K562 (cell line): ENCODE measurements at regions not wholly inside any gene's neighbourhood (a gene's known extent, or its start where the extent isn't known, plus 50 kb on each side); places are given as distances from the start of the nearest gene placed in this dataset.

Source experiments
- ATAC-seq: fragments of 200-7000 bp; cut with Tn5 transposase; 3 replicates; pipeline ENCODE4 v1.9.1; 2020; ENCODE audit warnings: moderate library complexity
- BruUV-seq: library from RNA; stranded (reverse); fragments of 400-500 nt; replicated peaks from 2 replicates; lab custom pipeline; 2021; lab: Mats Ljungman, UMichigan
- CTCF ChIA-PET: fragments of 300-600 bp; formaldehyde crosslinking; extraction: SDS; loops from one replicate; lab custom pipeline; 2021; ENCODE audit warnings: low intra/inter-chr PET ratio; lab: Yijun Ruan, JAX
- POLR2A ChIA-PET: fragments of 300-600, 350-650 bp; sonication (Branson Sonifier 250); formaldehyde crosslinking; extraction: SDS; loops from one replicate; lab custom pipeline; 2021; ENCODE audit warnings: antibody characterized with exemption, inconsistent platforms; lab: Yijun Ruan, JAX
- DNase-seq, 4 experiments: peaks; one replicate each; pipeline versions ENCODE4 v3.0.0 to v3.0.0-alpha.2; 2011 to 2018; ENCODE audit warnings: low spot score in 3 of 4, mixed read lengths in 3 of 4; ENCODE audit errors: extremely low read depth in 1 of 4
- FAIRE-seq: peaks from 2 replicates; lab custom pipeline; 2011; peaks lifted over from hg19 to GRCh38; lab: Jason Lieb, UNC
- H2AFZ ChIP-seq: 2 replicates; pipeline ENCODE4 v1.6.0; 2011; ENCODE audit warnings: low read depth, low read length, control low read depth, inconsistent platforms
- H3K27ac ChIP-seq: fragments of 200-600 bp; 3 replicates; pipeline ENCODE4 v1.8.0; 2011; ENCODE audit warnings: low read depth, mild to moderate bottlenecking, control low read depth, inconsistent platforms, low read length, moderate library complexity, mixed read lengths; ENCODE audit errors: extremely low read depth
- H3K27me3 ChIP-seq, 2 experiments: fragments of 300-600 bp in 1 of 2; 2 replicates in 1 of 2; 3 replicates in 1 of 2; pipeline versions ENCODE4 v1.6.0 to v1.8.0; 2011; ENCODE audit warnings: inconsistent platforms in 2 of 2, low read length in 2 of 2, mild to moderate bottlenecking in 1 of 2, mixed read lengths in 1 of 2, moderate library complexity in 1 of 2; ENCODE audit not compliant: control insufficient read depth in 2 of 2, insufficient read depth in 2 of 2
- H3K36me3 ChIP-seq: fragments of 300-600 bp; 3 replicates; pipeline ENCODE4 v1.8.0; 2011; ENCODE audit warnings: mild to moderate bottlenecking, low read length, inconsistent platforms; ENCODE audit not compliant: control insufficient read depth, insufficient read depth
- H3K4me1 ChIP-seq, 2 experiments: fragments of 200-600 bp in 1 of 2; replicated peaks in 1 of 2; 2 replicates in 1 of 2; 3 replicates in 1 of 2; pipeline versions ENCODE4 v1.5.1 to v1.8.0; 2011; ENCODE audit warnings: inconsistent platforms in 2 of 2, low read length in 2 of 2, mild to moderate bottlenecking in 1 of 2, mixed read lengths in 1 of 2, moderate library complexity in 1 of 2; ENCODE audit not compliant: control insufficient read depth in 2 of 2, insufficient read depth in 2 of 2
- H3K4me2 ChIP-seq: 2 replicates; pipeline ENCODE4 v1.6.1; 2011; ENCODE audit warnings: low read length, control low read depth, inconsistent platforms, mixed read lengths; ENCODE audit not compliant: insufficient read depth
- H3K4me3 ChIP-seq: fragments of 200-600 bp; sonication (generic), shearing (Covaris generic); 2 replicates; pipeline ENCODE4 v1.5.1; 2016; ENCODE audit warnings: control low read depth, inconsistent platforms
- H3K79me2 ChIP-seq: fragments of 200-600 bp; 3 replicates; pipeline ENCODE4 v1.8.0; 2011; ENCODE audit warnings: low read length, inconsistent platforms; ENCODE audit not compliant: control insufficient read depth, insufficient read depth
- H3K9ac ChIP-seq, 2 experiments: 2 replicates each; pipeline versions ENCODE4 v1.6.0 to v1.6.1; 2011; ENCODE audit warnings: low read depth in 2 of 2, low read length in 2 of 2, control low read depth in 1 of 2, inconsistent platforms in 1 of 2, mild to moderate bottlenecking in 1 of 2, mixed read lengths in 1 of 2; ENCODE audit not compliant: insufficient read depth in 1 of 2
- H3K9me1 ChIP-seq: one replicate; pipeline ENCODE4 v1.6.0; 2011; ENCODE audit warnings: inconsistent platforms, mild to moderate bottlenecking, low read length, moderate library complexity; ENCODE audit not compliant: control insufficient read depth, insufficient read depth
- H3K9me3 ChIP-seq: replicated peaks from 2 replicates; pipeline ENCODE4 v1.5.1; 2011; ENCODE audit warnings: low read depth, low read length, inconsistent platforms; ENCODE audit not compliant: control insufficient read depth, insufficient read depth
- H4K20me1 ChIP-seq: replicated peaks from 2 replicates; pipeline ENCODE4 v1.6.1; 2011; ENCODE audit warnings: low read length, inconsistent platforms, mixed read lengths; ENCODE audit not compliant: control insufficient read depth, insufficient read depth
- BRD4 ChIP-seq: fragments of 200-600 bp; sonication (generic); IDR thresholded peaks from 2 replicates; pipeline ENCODE4 v1.6.1; 2017; ENCODE audit warnings: inconsistent platforms
- CSDE1 ChIP-seq, 2 experiments: fragments of 450-650 bp; IDR thresholded peaks; 2 replicates each; pipeline ENCODE4 v1.6.1; 2016; ENCODE audit warnings: mild to moderate bottlenecking in 1 of 2
- SNAPC5 ChIP-seq: fragments of 250-450 bp; sonication (Bioruptor Pico); IDR thresholded peaks from 2 replicates; pipeline ENCODE4 v1.8.0; 2021; ENCODE audit warnings: moderate library complexity, mild to moderate bottlenecking, inconsistent platforms
- XRCC3 ChIP-seq: fragments of 450-650 bp; IDR thresholded peaks from 2 replicates; pipeline ENCODE4 v1.6.1; 2017; ENCODE audit warnings: mild to moderate bottlenecking, moderate library complexity
- ZNF511 ChIP-seq: sonication (generic); formaldehyde crosslinking; IDR thresholded peaks from 2 replicates; pipeline ENCODE4 v1.8.0; 2022; ENCODE audit warnings: mild to moderate bottlenecking, missing genetic modification reagents
- WGBS: fragments of 100-300 bp; shearing (Covaris generic); methylation state at CpG from one replicate; pipeline ENCODE4 v1.1.6; 2016; ENCODE audit warnings: low coverage, mixed read lengths; ENCODE audit not compliant: insufficient coverage; ENCODE audit errors: missing lambda C conversion rate; 5-methylcytosine and 5-hydroxymethylcytosine counted together
- in situ Hi-C: fragments of 300-500 bp; cut with MboI; formaldehyde crosslinking; loops from 4 replicates; pipeline ENCODE4 v1.15.0; 2018; ENCODE audit warnings: inconsistent platforms, mixed read lengths
- intact Hi-C: fragments of 100-400 bp; cut with micrococcal nuclease; formaldehyde crosslinking; loops from 2 replicates; pipeline ENCODE4 v1.14.2; 2022
- TF ChIP-seq, protein P1 (sequence below): fragments of 250-450 bp; sonication (Bioruptor Pico); IDR thresholded peaks from 2 replicates; pipeline ENCODE4 v1.8.0; 2022; ENCODE audit warnings: inconsistent platforms, mild to moderate bottlenecking, moderate library complexity, borderline replicate concordance
- TF ChIP-seq, protein P2 (sequence below): sonication (generic); formaldehyde crosslinking; IDR thresholded peaks from 2 replicates; pipeline ENCODE4 v1.8.0; 2022; ENCODE audit warnings: mild to moderate bottlenecking, missing genetic modification reagents, borderline replicate concordance

DNA sequence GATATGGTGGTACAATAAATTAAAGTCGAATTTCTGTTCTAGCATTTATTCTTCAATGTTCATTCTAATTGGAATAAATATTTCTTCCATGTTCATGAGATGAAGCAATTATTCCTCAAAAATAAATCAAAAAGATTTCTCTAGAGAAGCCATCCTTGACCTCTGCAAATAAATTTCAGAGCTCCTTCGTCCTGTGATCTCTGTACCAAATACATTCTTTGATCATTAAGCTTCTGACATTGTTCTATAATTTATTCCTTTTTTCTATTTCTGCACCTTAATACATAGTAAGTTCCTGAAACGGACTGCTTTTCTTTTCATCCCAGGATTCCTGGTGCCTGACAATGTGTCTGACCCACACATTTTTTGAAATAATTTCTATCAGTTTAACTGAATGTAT lies 1039.3 kb upstream of the TYRP1 start:
- BruUV-seq: no TSS peak
- H3K79me2 ChIP-seq: no peaks in the 10 kb centered on the region
- no peaks in the 10 kb centered on the region for H3K4me1 ChIP-seq
- H3K4me2 ChIP-seq: no peak overlapping the region
- POLR2A ChIA-PET: no interaction called here
- TF ChIP-seq BRD4 (no peak), ZNF511 (CRISPR knock-in tag) (no peak), XRCC3 (no peak), SNAPC5 (CRISPR knock-in tag) (no peak), CSDE1 (IDR thresholded peaks at IDR 0.05) (no peak)
- TF ChIP-seq, protein P1, sequence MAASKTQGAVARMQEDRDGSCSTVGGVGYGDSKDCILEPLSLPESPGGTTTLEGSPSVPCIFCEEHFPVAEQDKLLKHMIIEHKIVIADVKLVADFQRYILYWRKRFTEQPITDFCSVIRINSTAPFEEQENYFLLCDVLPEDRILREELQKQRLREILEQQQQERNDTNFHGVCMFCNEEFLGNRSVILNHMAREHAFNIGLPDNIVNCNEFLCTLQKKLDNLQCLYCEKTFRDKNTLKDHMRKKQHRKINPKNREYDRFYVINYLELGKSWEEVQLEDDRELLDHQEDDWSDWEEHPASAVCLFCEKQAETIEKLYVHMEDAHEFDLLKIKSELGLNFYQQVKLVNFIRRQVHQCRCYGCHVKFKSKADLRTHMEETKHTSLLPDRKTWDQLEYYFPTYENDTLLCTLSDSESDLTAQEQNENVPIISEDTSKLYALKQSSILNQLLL (CRISPR knock-in tag): no peak
- TF ChIP-seq, protein P2, sequence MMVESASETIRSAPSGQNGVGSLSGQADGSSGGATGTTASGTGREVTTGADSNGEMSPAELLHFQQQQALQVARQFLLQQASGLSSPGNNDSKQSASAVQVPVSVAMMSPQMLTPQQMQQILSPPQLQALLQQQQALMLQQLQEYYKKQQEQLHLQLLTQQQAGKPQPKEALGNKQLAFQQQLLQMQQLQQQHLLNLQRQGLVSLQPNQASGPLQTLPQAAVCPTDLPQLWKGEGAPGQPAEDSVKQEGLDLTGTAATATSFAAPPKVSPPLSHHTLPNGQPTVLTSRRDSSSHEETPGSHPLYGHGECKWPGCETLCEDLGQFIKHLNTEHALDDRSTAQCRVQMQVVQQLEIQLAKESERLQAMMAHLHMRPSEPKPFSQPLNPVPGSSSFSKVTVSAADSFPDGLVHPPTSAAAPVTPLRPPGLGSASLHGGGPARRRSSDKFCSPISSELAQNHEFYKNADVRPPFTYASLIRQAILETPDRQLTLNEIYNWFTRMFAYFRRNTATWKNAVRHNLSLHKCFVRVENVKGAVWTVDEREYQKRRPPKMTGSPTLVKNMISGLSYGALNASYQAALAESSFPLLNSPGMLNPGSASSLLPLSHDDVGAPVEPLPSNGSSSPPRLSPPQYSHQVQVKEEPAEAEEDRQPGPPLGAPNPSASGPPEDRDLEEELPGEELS (CRISPR knock-in tag): no peak
- no peaks in the 10 kb centered on the region for H3K9me1 ChIP-seq
- in situ Hi-C loops: no loop called here
- H4K20me1 ChIP-seq: no peaks in the 10 kb centered on the region
- H3K27ac ChIP-seq: no peak overlapping the region
- FAIRE-seq (no peak), ATAC-seq (no peak), DNase-seq (no peak)
- no peak overlapping the region for H3K9ac ChIP-seq
- CTCF ChIA-PET: no interaction called here
- no peak overlapping the region for H3K4me3 ChIP-seq
- H3K27me3 ChIP-seq: no peaks in the 10 kb centered on the region
- H3K9me3 ChIP-seq: no peaks in the 10 kb centered on the region
- no peak overlapping the region for H2AFZ ChIP-seq
- H3K36me3 ChIP-seq: no peaks in the 10 kb centered on the region
- 0% methylated on average over 3 of the region's 3 CpGs for WGBS
- intact Hi-C loops: no loop called here
